Tongue (tissue), 1 donor: ENCODE measurements at regions not wholly inside any gene's neighbourhood (a gene's known extent, or its start where the extent isn't known, plus 50 kb on each side); places are given as distances from the start of the nearest gene placed in this dataset.
"Not testable (repeated sequence)": the region's sequence is repeated elsewhere in the genome, so short reads cannot be mapped to it uniquely, and the experiment has no call there.

Source experiments
- DNase-seq: peaks from one replicate; pipeline ENCODE4 v3.0.0-alpha.2; 2015

GRCh38 chr1:30148676-30149075 is 574.7 kb downstream of the MATN1 start:
- DNase-seq, result no peak

- DNase-seq, result no peak
These were observed 576.2 kb downstream of the MATN1 start for GRCh38 chr1:30147188-30147587.

DNA sequence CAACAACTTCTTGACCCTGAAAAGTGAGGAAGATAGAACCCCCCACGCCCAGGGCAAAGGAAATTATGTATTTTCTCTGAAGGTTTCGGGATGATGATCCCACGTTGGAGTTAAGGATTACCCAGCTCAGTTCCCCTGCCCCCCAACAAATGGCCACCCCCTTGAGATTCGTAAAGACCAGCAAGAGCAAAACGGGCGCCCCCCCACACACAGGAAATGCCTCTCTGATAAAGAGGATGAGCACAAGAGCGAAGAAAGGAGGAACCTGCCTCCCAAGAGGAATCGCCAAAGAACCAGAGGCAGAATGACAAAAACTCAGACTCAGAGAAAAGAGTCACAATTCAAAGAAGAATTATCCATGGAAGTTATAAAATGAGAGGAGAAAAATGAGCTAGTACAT is 576.9 kb downstream of the MATN1 start:
- DNase-seq, result no peak

- no peak for DNase-seq
These were observed 577.6 kb downstream of the MATN1 start for GRCh38 chr1:30145723-30146303.

- no peak for DNase-seq
These were observed 578.6 kb downstream of the MATN1 start for GRCh38 chr1:30144831-30145230.

GRCh38 chr1:30143517-30143916 is 579.9 kb downstream of the MATN1 start:
- DNase-seq, result no peak

- no peak for DNase-seq
These were observed 582.8 kb downstream of the MATN1 start for GRCh38 chr1:30140566-30140965.

DNA sequence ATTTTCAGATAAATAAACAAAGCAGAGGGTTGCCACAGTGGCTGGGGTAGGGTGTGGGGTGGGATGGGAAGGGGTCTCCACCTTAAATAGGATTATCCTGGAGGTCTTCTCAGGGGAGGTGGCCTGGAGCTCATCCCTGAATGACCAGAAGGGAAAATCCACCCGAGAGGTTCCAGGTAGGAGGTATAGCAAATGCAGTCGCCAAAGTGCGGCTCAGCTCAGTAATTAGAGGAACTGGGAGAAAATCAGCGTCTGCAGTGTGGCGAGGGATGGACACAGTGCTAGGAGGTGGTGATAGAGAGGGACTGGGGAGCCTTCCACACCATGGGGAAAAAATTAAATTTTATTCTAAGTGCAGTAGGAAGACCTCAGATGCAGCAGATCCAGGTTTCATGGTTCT is 584.5 kb downstream of the MATN1 start:
- DNase-seq, result no peak

DNA sequence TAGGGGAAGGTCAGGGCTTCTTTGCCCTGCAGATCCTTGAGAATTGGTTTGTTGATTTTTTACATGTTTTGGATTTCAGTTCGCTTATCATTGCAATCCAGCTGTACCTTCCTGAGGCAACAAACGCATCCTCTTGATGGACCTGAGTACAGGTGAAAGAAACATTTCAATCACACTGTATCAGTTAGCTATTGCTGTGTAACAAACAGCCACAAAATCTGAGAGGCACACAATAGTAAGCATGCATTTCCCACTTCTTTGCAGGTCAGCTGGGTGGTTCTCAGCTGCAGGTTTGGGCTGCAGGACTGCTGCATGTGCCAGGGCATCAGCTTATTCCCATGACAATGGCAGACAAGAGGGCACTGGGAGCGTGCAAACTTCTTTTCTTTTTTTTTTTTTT is 586.4 kb downstream of the MATN1 start:
- DNase-seq, result no peak

DNA sequence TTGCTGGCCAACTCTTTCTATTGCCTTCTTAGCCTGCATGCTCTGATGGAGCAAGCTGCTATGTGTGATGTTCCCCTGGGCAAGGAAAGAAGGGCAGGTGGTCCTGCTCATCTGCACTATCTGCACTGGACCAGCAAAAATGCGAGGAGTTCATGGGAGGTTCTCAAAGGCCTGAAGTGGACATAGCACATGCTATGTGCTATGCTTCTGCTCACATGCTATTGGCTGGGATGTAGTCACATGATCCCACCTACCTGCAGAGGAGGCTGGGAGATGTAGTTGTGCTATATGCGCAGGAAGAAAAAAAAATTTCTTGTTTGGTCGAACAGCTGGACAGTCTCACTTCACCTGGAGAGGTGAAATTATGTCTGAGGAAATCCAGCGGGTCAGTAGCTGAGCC is 587.7 kb downstream of the MATN1 start:
- DNase-seq, result no peak

DNA sequence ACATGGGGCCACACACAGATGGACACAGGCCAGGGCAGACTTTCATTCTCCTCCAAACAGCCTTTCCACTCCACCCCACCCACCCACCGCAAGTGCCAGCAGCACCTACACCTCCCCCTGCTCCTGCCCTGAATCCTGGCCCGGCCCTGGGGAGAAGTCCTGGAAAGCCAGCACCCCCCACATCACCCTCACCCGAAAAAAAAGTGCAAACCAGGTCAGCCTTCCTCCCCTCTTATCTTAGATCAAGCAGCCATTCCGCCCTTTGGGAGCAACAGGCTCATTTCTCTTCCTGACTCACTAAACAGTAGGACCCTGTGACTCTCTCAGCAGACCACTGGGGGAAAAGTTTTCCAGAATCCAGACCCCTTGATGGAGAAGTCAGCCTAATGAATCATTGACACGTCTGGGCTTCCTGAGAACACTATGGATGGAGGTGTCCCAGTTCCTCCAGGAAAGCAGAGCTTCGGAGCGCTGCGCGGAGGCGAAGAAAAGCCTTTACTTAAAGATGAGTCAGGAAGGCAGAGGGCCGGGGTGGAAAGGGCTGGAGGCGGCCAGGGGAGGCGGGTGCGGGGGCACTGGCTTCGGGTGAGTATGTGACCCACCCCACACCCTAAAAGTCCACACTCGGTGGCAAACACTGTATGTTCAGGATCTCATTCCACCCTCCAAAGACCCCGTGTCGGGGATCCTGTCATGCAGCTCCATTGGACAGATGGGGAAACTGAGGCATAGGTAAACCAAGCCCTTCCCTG is 588.7 kb downstream of the MATN1 start:
- DNase-seq, result no peak

GRCh38 chr1:30133414-30134055 is 589.9 kb downstream of the MATN1 start:
- no peak for DNase-seq

DNA sequence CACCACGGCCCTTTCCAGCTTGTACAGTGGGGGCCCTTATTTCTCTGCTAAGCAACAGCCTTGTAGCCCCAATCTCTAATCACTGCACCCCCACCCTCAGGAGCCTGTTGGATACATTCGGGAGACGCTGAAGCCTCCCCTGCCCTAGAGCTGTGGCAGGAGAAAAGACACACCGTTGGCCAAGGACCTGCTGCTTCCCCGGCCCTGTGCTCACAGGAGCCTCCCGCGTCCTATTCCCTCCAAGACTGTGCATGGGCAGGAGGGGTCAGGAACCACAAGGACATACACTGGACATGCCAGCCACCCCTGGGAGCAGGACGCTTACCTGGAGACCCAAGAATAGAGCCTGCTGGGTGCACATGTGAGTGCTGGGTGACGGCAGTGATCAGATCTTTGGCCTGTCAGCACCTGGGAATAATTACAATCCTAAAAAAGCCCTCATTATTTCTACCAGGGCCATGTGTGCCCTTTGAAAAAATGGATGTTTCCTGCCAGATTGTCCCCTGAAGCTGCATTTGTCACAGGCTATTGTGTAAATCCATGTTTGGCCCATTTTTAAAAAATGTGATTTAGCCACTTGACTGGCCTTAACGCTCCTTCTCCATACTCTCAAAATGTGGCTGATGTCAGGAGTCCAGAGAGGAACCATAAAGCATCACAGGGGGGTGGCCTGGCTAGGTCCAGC is 590.6 kb downstream of the MATN1 start:
- DNase-seq, result no peak

- DNase-seq, result not testable (repeated sequence)
These were observed 592.8 kb downstream of the MATN1 start for GRCh38 chr1:30130566-30130965.

DNA sequence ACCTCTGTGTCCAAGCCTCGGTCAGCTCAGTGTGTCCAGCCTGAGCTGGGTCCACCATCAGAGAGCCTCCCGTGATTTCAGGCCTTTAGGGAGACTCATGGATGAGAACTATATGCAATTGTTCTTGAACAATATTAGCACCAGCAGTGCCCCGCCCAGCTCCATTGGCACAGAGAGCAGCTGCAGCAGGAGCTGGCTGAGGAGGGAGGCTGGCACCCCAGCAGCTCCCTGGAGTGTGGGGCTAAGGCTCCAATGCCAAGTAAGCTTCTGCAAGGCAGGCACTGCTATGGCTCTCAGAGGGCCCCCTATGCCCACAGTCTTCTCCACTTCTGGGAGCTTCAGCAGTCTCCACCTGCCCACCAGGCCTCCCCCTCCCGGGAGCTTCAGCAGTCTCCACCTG is 593.3 kb downstream of the MATN1 start:
- no peak for DNase-seq

GRCh38 chr1:30129421-30130055 is 593.8 kb downstream of the MATN1 start:
- DNase-seq, result no peak

- no peak for DNase-seq
These were observed 594.4 kb downstream of the MATN1 start for GRCh38 chr1:30129001-30129408.

GRCh38 chr1:30126848-30127247 is 596.5 kb downstream of the MATN1 start:
- no peak for DNase-seq

GRCh38 chr1:30125821-30126170 is 597.6 kb downstream of the MATN1 start:
- no peak for DNase-seq

GRCh38 chr1:30125021-30125820 is 598.2 kb downstream of the MATN1 start:
- no peak for DNase-seq

DNA sequence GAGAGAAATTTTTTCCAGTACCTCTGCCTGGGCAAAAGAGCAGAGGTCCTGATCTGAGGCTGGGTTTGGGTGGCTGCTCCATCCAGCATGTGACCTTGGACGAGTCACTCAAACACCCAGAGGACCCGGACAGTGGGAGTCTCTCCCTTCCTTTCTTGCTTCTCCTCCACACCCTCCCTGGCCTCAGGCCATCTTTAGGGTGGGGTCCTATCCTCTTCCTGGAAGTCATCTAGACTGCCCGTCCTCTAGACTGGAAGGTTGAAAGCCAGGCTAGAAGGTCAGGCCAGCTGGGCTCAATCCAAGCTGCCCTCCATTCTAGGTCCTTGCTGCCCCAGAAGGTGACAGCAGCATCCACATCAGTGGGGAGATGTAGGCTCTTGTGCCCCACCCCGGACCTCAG is 599.5 kb downstream of the MATN1 start:
- no peak for DNase-seq

DNA sequence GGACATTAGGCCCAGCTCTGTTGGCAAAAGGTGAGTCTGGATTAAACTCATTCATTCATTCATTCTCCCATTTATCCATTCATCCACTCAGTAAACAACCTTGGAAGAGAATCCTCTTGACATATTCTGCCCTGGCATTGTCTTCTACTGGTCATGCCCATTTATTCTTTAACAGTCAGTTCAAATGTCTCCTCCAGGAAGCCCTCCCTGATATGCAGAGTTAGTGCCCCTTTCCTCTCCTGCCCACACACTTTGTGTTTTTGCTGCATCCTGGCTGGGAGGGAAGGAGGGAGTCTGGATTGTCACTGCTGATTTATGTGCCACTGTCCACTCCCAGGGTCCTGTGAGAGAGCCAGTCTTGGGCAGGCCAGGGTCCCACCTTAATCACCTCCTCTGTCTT is 600.3 kb downstream of the MATN1 start:
- DNase-seq, result no peak
